HepG2 (cell line): ENCODE measurements at regions not wholly inside any gene's neighbourhood (a gene's known extent, or its start where the extent isn't known, plus 50 kb on each side); places are given as distances from the start of the nearest gene placed in this dataset.

Source experiments
- ATAC-seq: fragments of 200-7000 bp; cut with Tn5 transposase; 3 replicates; pipeline ENCODE4 v1.9.1; 2020; ENCODE audit warnings: mild to moderate bottlenecking, moderate library complexity
- BruUV-seq: library from RNA; stranded (reverse); fragments of 400-500 nt; replicated peaks from 2 replicates; lab custom pipeline; 2021; lab: Mats Ljungman, UMichigan
- CTCF ChIA-PET: fragments of 300-600 bp; formaldehyde crosslinking; extraction: SDS; loops from one replicate; lab custom pipeline; 2021; ENCODE audit warnings: low total read pairs, inconsistent platforms, low intra/inter-chr PET ratio; lab: Yijun Ruan, JAX
- POLR2A ChIA-PET: fragments of 350-600 bp; sonication (Branson Sonifier 250); formaldehyde crosslinking; loops from one replicate; lab custom pipeline; 2020; ENCODE audit warnings: antibody characterized with exemption, inconsistent platforms; lab: Yijun Ruan, JAX
- DNase-seq: peaks from one replicate; pipeline ENCODE4 v3.0.0-alpha.2; 2015; ENCODE audit warnings: low spot score
- FAIRE-seq: peaks from 3 replicates; lab custom pipeline; 2011; peaks lifted over from hg19 to GRCh38; lab: Jason Lieb, UNC
- H2AFZ ChIP-seq: one replicate; pipeline ENCODE4 v1.6.1; 2011; ENCODE audit warnings: low read length, inconsistent platforms
- H3K27ac ChIP-seq: fragments of 300-600 bp; 3 replicates; pipeline ENCODE4 v1.8.0; 2011; ENCODE audit warnings: mixed run types, mild to moderate bottlenecking, mixed read lengths, low read length, inconsistent platforms; ENCODE audit not compliant: insufficient read depth; ENCODE audit errors: extremely low read length
- H3K27me3 ChIP-seq, 2 experiments: fragments of 200-600 bp in 1 of 2; 2 replicates in 1 of 2; 3 replicates in 1 of 2; pipeline versions ENCODE4 v1.6.0 to v1.8.0; 2011; ENCODE audit warnings: low read length in 2 of 2, mild to moderate bottlenecking in 2 of 2, moderate library complexity in 2 of 2, inconsistent platforms in 1 of 2; ENCODE audit not compliant: insufficient read depth in 2 of 2, control insufficient read depth in 1 of 2
- H3K36me3 ChIP-seq, 2 experiments: fragments of 200-600 bp in 1 of 2; replicated peaks in 1 of 2; 2 replicates in 1 of 2; 3 replicates in 1 of 2; pipeline versions ENCODE4 v1.5.1 to v1.8.0; 2011; ENCODE audit warnings: low read length in 2 of 2, inconsistent platforms in 1 of 2; ENCODE audit not compliant: insufficient read depth in 2 of 2, control insufficient read depth in 1 of 2
- H3K4me1 ChIP-seq: 2 replicates; pipeline ENCODE4 v1.5.1; 2012; ENCODE audit warnings: low read length, inconsistent platforms; ENCODE audit not compliant: insufficient read depth
- H3K4me2 ChIP-seq: 2 replicates; pipeline ENCODE4 v1.6.0; 2011; ENCODE audit warnings: low read depth, low read length, inconsistent platforms
- H3K4me3 ChIP-seq, 3 experiments: fragments of 200-600 bp in 1 of 3; sonication (generic), shearing (Covaris generic) in 1 of 3; replicated peaks in 1 of 3; 2 replicates each; pipeline ENCODE4 v1.5.1; 2011 to 2016; ENCODE audit warnings: low read length in 3 of 3, inconsistent platforms in 2 of 3, low read depth in 2 of 3, mild to moderate bottlenecking in 2 of 3, control low read depth in 1 of 3, mixed read lengths in 1 of 3; ENCODE audit not compliant: insufficient read depth in 1 of 3
- H3K79me2 ChIP-seq: one replicate; pipeline ENCODE4 v1.6.1; 2011; ENCODE audit warnings: low read length, inconsistent platforms; ENCODE audit not compliant: insufficient read depth
- H3K9ac ChIP-seq: 2 replicates; pipeline ENCODE4 v1.6.0; 2011; ENCODE audit warnings: mild to moderate bottlenecking, low read depth, low read length, inconsistent platforms; ENCODE audit not compliant: insufficient read depth
- H3K9me3 ChIP-seq: 2 replicates; pipeline ENCODE4 v1.5.1; 2012; ENCODE audit warnings: mild to moderate bottlenecking, low read length
- H4K20me1 ChIP-seq: 2 replicates; pipeline ENCODE4 v1.6.0; 2011; ENCODE audit warnings: inconsistent platforms, mild to moderate bottlenecking, low read length, moderate library complexity; ENCODE audit not compliant: insufficient read depth
- CEBPZ ChIP-seq: IDR thresholded peaks from 2 replicates; pipeline ENCODE4 v1.6.1; 2012; ENCODE audit warnings: low read length, improper control_type of control experiment
- FOXK2 ChIP-seq: fragments of 450-650 bp; IDR thresholded peaks from 2 replicates; pipeline ENCODE4 v1.6.1; 2016
- HNRNPLL ChIP-seq: fragments of 200-400 bp; formaldehyde crosslinking; IDR thresholded peaks from 2 replicates; pipeline ENCODE4 v1.6.1; 2017; ENCODE audit warnings: mild to moderate bottlenecking, low read depth, low read length; ENCODE audit not compliant: poor library complexity, severe bottlenecking
- NRL ChIP-seq: sonication (generic); formaldehyde crosslinking; IDR thresholded peaks from 2 replicates; pipeline ENCODE4 v1.5.0; 2020; ENCODE audit warnings: missing genetic modification reagents, mild to moderate bottlenecking, moderate library complexity, borderline replicate concordance
- PATZ1 ChIP-seq: sonication (generic); formaldehyde crosslinking; IDR thresholded peaks from 2 replicates; pipeline ENCODE4 v1.4.0; 2020; ENCODE audit warnings: missing genetic modification reagents
- RFX3 ChIP-seq: IDR thresholded peaks from 2 replicates; pipeline ENCODE4 v1.6.1; 2016; ENCODE audit warnings: missing biosample characterization, missing genetic modification reagents
- SAFB2 ChIP-seq: sonication (generic); formaldehyde crosslinking; IDR thresholded peaks from 2 replicates; pipeline ENCODE4 v1.5.1; 2020; ENCODE audit warnings: missing genetic modification reagents, low read depth, mild to moderate bottlenecking, borderline replicate concordance
- SUZ12 ChIP-seq: fragments of 150-350 bp; IDR thresholded peaks from 2 replicates; pipeline ENCODE4 v1.6.1; 2014; ENCODE audit warnings: low read depth, low read length
- ZNF646 ChIP-seq: sonication (generic); formaldehyde crosslinking; IDR thresholded peaks from 2 replicates; pipeline ENCODE4 v1.9.0; 2021; ENCODE audit warnings: mild to moderate bottlenecking, missing genetic modification reagents
- ZNF777 ChIP-seq: sonication (generic); formaldehyde crosslinking; IDR thresholded peaks from 2 replicates; pipeline ENCODE4 v1.4.0; 2020; ENCODE audit warnings: missing genetic modification reagents
- WGBS: methylation state at CpG from one replicate; pipeline ENCODE4 v1.1.6; 2017; ENCODE audit warnings: low lambda C conversion rate; 5-methylcytosine and 5-hydroxymethylcytosine counted together
- in situ Hi-C: cut with HindIII; loops from 2 replicates; pipeline ENCODE4 v1.10.0; 2017; ENCODE audit warnings: low pct_unique_long_range_greater_than_20kb; ENCODE audit not compliant: extremely low pct_ligation_motif_present
- intact Hi-C: fragments of 100-400 bp; cut with micrococcal nuclease; formaldehyde crosslinking; loops from one replicate; pipeline ENCODE4 v1.10.0; 2022; ENCODE audit not compliant: unreplicated experiment

GRCh38 chr7:113371416-113372043, 253.2 kb upstream of the SMIM30 start (continued):
- no peak for TF ChIP-seq ZNF646 (CRISPR knock-in tag)
- TF ChIP-seq ZNF777 (CRISPR knock-in tag), result no peak
- no peak for TF ChIP-seq RFX3 (CRISPR knock-in tag)
- TF ChIP-seq SUZ12, result no peak

- no peak overlapping the region for H3K4me2 ChIP-seq
- H2AFZ ChIP-seq, result no peak overlapping the region
- H4K20me1 ChIP-seq, result no peaks in the 10 kb centered on the region
- in situ Hi-C loops, result no loop called here
- no peak overlapping the region for H3K4me3 ChIP-seq
- no peaks in the 10 kb centered on the region for H3K4me1 ChIP-seq
- no peaks in the 10 kb centered on the region for H3K27me3 ChIP-seq
- intact Hi-C loops, result no loop called here
- H3K79me2 ChIP-seq, result no peaks in the 10 kb centered on the region
- FAIRE-seq, result no peak
- no peak overlapping the region for H3K27ac ChIP-seq
- CTCF ChIA-PET, result no interaction called here
- no peaks in the 10 kb centered on the region for H3K36me3 ChIP-seq
- POLR2A ChIA-PET, result no interaction called here
- no peak for ATAC-seq
- H3K9me3 ChIP-seq, result no peaks in the 10 kb centered on the region
- 0% methylated on average over 2 of the region's 2 CpGs for WGBS
- no TSS peak for BruUV-seq
- DNase-seq, result no peak
- H3K9ac ChIP-seq, result no peak overlapping the region
- no peak for TF ChIP-seq NRL (CRISPR knock-in tag)
- no peak for TF ChIP-seq HNRNPLL
- TF ChIP-seq CEBPZ, result no peak
- TF ChIP-seq FOXK2, result no peak
- TF ChIP-seq PATZ1, result no peak
- no peak for TF ChIP-seq SAFB2 (CRISPR knock-in tag)
These were observed 252.6 kb upstream of the SMIM30 start for GRCh38 chr7:113370910-113371309.
